Smooth muscle cell (in vitro differentiated cells): ENCODE measurements at regions not wholly inside any gene's neighbourhood (a gene's known extent, or its start where the extent isn't known, plus 50 kb on each side); places are given as distances from the start of the nearest gene placed in this dataset.

Experiments used
- DNase-seq: peaks from one replicate; lab custom pipeline; 2025; ENCODE audit not compliant: unreplicated experiment; lab: John Stamatoyannopoulos, UW
- H2AFZ ChIP-seq: fragments of 200-600 bp; sonication (generic); 2 replicates; pipeline ENCODE4 v1.6.0; 2016; ENCODE audit warnings: antibody characterized with exemption, low read depth, mild to moderate bottlenecking
- H3F3A ChIP-seq: fragments of 200-600 bp; sonication (generic); 2 replicates; pipeline ENCODE4 v1.6.0; 2017; ENCODE audit warnings: antibody characterized with exemption, low read depth
- H3K27ac ChIP-seq: fragments of 200-600 bp; sonication (generic); 2 replicates; pipeline ENCODE4 v1.5.1; 2016; ENCODE audit warnings: low read depth, mild to moderate bottlenecking
- H3K27me3 ChIP-seq: fragments of 200-600 bp; sonication (generic); 2 replicates; pipeline ENCODE4 v1.6.1; 2016; ENCODE audit warnings: low read depth, mild to moderate bottlenecking
- H3K36me3 ChIP-seq: fragments of 200-600 bp; sonication (generic); 2 replicates; pipeline ENCODE4 v1.5.1; 2016; ENCODE audit warnings: low read depth
- H3K4me1 ChIP-seq: fragments of 200-600 bp; sonication (generic); 2 replicates; pipeline ENCODE4 v1.5.1; 2016; ENCODE audit warnings: low read depth
- H3K4me2 ChIP-seq: fragments of 200-600 bp; sonication (generic); 2 replicates; pipeline ENCODE4 v1.6.0; 2016; ENCODE audit warnings: mild to moderate bottlenecking
- H3K4me3 ChIP-seq: fragments of 200-600 bp; sonication (generic); 2 replicates; pipeline ENCODE4 v1.5.1; 2016; ENCODE audit warnings: mild to moderate bottlenecking
- H3K79me2 ChIP-seq: fragments of 200-600 bp; sonication (generic); 2 replicates; pipeline ENCODE4 v1.6.0; 2016; ENCODE audit warnings: low read depth, mild to moderate bottlenecking
- H3K9ac ChIP-seq: fragments of 200-600 bp; sonication (generic); 2 replicates; pipeline ENCODE4 v1.6.0; 2016; ENCODE audit warnings: low read depth
- H3K9me3 ChIP-seq: fragments of 200-600 bp; sonication (generic); replicated peaks from 2 replicates; pipeline ENCODE4 v1.5.1; 2016; ENCODE audit warnings: low read depth
- H4K20me1 ChIP-seq: fragments of 200-600 bp; sonication (generic); 2 replicates; pipeline ENCODE4 v1.6.0; 2016; ENCODE audit warnings: low read depth
- CTCF ChIP-seq: fragments of 200-600 bp; sonication (generic); IDR thresholded peaks from 2 replicates; pipeline ENCODE4 v1.5.1; 2017; ENCODE audit warnings: borderline replicate concordance, mild to moderate bottlenecking, antibody characterized with exemption; ENCODE audit not compliant: insufficient read depth, poor library complexity, severe bottlenecking
- WGBS: methylation state at CpG from one replicate; pipeline ENCODE4 v1.1.7; 2016; ENCODE audit warnings: low lambda C conversion rate; 5-methylcytosine and 5-hydroxymethylcytosine counted together

DNA sequence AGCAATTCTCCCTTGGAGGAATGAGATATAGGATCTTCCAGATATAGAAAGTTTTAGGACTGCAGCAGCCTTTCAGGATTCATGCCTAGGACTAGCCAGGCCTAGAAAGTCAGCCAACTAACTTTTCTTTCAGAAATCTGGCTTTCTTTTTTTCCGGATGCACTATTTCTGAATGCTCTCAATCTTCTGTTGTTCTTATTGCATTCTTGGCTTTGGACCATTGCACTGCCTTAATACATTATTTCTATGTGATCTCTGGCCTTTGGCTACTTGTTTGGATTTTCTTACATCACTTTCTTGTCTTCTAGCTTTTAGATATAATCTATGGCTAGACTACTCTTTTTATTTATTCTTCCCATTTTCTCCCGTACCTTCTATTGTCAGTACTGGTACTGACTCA lies 813.1 kb upstream of the HTR2C start:
- Histone ChIP-seq H3K4me2 (no peak overlapping the region), H3K9me3 (no peaks in the 10 kb centered on the region), H3K79me2 (no peaks in the 10 kb centered on the region), H3K4me3 (no peak overlapping the region), H3K27ac (no peak overlapping the region), H3K36me3 (no peaks in the 10 kb centered on the region), H3F3A (no peaks in the 10 kb centered on the region), H3K27me3 (no peaks in the 10 kb centered on the region), H2AFZ (no peak overlapping the region), H3K4me1 (peaks cover 3% of the 10 kb centered on the region), H3K9ac (no peak overlapping the region), H4K20me1 (no peaks in the 10 kb centered on the region)
- WGBS = 89% methylated on average over 2 of the region's 2 CpGs
- no peak for TF ChIP-seq CTCF
- DNase-seq = no peak

DNA sequence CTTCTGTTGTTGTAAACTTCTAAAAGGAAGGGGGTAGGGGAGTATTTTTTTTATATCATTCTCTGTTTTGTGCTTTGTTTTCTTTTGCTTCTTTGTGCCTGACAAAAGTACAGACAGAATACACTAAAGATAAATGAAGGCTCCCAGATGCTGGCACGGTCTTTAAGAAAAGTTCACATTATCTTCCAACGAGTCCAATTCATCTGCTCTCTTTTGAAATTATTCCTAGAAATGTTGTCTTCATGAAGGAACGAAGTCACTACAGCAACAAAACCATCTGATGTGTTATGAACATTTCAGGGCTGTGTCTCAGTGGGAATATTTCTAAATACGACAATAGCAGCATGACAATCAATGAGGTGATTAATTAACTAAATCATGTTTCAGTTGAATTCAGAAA lies 813.8 kb upstream of the HTR2C start:
- Histone ChIP-seq H3F3A (no peaks in the 10 kb centered on the region), H3K4me2 (no peak overlapping the region), H3K4me3 (no peak overlapping the region), H3K36me3 (no peaks in the 10 kb centered on the region), H3K4me1 (peaks cover 3% of the 10 kb centered on the region), H3K9me3 (no peaks in the 10 kb centered on the region), H3K27me3 (no peaks in the 10 kb centered on the region), H4K20me1 (no peaks in the 10 kb centered on the region), H2AFZ (peak overlapping the region; percentile 16), H3K9ac (no peak overlapping the region), H3K79me2 (no peaks in the 10 kb centered on the region), H3K27ac (no peak overlapping the region)
- TF ChIP-seq CTCF = no peak
- no peak for DNase-seq
- WGBS = 66% methylated on average over 4 of the region's 4 CpGs

GRCh38 chrX:113759422-113759821 lies 824.5 kb upstream of the HTR2C start:
- Histone ChIP-seq H4K20me1 (no peaks in the 10 kb centered on the region), H3K9me3 (no peaks in the 10 kb centered on the region), H3K27me3 (no peaks in the 10 kb centered on the region), H3K4me3 (no peak overlapping the region), H3K36me3 (no peaks in the 10 kb centered on the region), H3K79me2 (no peaks in the 10 kb centered on the region), H3K27ac (no peak overlapping the region), H3F3A (no peaks in the 10 kb centered on the region), H2AFZ (no peak overlapping the region), H3K4me2 (no peak overlapping the region), H3K4me1 (no peaks in the 10 kb centered on the region), H3K9ac (no peak overlapping the region)
- TF ChIP-seq CTCF = no peak
- WGBS = 91% methylated on average over 2 of the region's 2 CpGs
- no peak for DNase-seq

- no peak for TF ChIP-seq CTCF
- DNase-seq = no peak
- no peaks in the 10 kb centered on the region for H3K79me2 ChIP-seq
- H3K4me1 ChIP-seq = no peaks in the 10 kb centered on the region
- WGBS = 100% methylated on average over 1 of the region's 1 CpG
- no peaks in the 10 kb centered on the region for H3F3A ChIP-seq
- no peak overlapping the region for H3K9ac ChIP-seq
- no peaks in the 10 kb centered on the region for H3K27me3 ChIP-seq
- H3K27ac ChIP-seq = no peak overlapping the region
- no peak overlapping the region for H3K4me2 ChIP-seq
- no peak overlapping the region for H3K4me3 ChIP-seq
- H3K9me3 ChIP-seq = no peaks in the 10 kb centered on the region
- H4K20me1 ChIP-seq = no peaks in the 10 kb centered on the region
- no peaks in the 10 kb centered on the region for H3K36me3 ChIP-seq
- no peak overlapping the region for H2AFZ ChIP-seq
Observed at GRCh38 chrX:113747274-113747973, 836.5 kb upstream of the HTR2C start.
